ENCODE measurements at regions not wholly inside any gene's neighbourhood (a gene's known extent, or its start where the extent isn't known, plus 50 kb on each side); places are given as distances from the start of the nearest gene placed in this dataset.

DNA sequence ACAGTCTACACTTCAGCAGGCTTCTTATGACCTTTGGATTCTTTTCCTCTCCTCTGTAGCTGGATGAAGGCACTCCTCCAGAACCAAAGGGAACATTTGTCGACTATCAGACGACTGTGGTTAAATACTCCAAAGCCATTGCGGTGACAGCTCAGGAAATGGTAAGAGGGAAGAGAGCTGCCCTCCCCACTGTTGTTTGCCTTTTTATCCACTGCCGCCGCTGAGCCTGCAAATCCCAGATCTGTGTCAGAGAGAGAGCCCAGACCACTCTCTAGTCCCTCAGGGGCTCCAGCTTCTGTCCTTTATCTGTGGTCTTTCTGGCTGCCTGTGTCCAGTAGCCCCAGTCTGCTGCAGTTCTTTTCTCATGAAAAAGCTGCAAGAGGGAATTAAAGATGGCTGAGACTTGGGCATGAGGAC lies 261.5 kb upstream of the TPM1 start:
- Mint-ChIP-seq H3K27me3 (ENCODE audit: unreplicated experiment) (no peaks in the 10 kb centered on the region), H3K4me1 (ENCODE audit: low read depth, unreplicated experiment) (peaks cover 19% of the 10 kb centered on the region), H3K27ac (ENCODE audit: unreplicated experiment) (peak overlapping the region; percentile 71), H3K36me3 (ENCODE audit: unreplicated experiment) (peaks cover 4% of the 10 kb centered on the region), H3K9me3 (ENCODE audit: unreplicated experiment) (no peaks in the 10 kb centered on the region), H3K4me3 (ENCODE audit: unreplicated experiment) (peak overlapping the region; percentile 25)
- peak; percentile 49 for DNase-seq
- TF ChIP-seq, protein P1, sequence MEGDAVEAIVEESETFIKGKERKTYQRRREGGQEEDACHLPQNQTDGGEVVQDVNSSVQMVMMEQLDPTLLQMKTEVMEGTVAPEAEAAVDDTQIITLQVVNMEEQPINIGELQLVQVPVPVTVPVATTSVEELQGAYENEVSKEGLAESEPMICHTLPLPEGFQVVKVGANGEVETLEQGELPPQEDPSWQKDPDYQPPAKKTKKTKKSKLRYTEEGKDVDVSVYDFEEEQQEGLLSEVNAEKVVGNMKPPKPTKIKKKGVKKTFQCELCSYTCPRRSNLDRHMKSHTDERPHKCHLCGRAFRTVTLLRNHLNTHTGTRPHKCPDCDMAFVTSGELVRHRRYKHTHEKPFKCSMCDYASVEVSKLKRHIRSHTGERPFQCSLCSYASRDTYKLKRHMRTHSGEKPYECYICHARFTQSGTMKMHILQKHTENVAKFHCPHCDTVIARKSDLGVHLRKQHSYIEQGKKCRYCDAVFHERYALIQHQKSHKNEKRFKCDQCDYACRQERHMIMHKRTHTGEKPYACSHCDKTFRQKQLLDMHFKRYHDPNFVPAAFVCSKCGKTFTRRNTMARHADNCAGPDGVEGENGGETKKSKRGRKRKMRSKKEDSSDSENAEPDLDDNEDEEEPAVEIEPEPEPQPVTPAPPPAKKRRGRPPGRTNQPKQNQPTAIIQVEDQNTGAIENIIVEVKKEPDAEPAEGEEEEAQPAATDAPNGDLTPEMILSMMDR (IDR thresholded peaks at IDR 0.05; ENCODE audit: partially characterized antibody, unreplicated experiment) = no peak

DNA sequence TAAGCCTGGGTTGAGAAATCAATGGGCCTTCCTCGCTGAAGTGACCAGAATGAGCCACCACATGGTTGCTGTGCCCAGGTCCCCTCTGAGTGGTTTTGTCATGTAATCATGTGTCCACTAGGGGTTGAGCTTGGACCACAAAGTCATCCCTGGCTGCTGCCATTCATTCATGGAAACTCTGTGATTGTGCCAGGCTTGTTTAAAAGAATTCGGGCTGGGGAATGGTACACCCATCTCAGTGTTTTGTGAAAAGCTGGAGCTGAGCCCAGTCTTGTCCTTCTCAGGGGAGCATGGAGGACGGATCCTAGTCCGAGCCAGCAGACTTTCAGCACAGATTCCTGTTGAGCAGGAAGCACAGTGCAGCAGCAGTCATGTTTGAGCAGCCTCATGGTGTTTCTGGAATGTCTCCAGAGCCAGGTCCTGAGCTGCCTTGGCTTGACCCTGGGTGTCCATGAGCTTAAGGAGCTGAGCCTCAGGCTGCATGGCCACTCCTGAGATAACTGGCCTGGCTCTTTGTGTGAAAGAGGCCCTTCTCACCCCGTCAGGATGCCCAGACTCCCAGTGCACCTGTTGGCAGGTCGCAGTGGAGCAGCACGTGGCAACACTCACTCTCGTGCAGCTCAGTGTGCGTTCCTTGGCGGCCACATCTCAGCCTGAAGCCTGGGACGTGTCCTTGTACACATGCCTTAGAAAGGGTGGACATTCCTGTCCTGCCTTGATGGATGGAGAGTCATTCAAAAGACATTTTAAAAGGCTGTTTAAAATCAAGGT lies 260.3 kb upstream of the TPM1 start:
- Mint-ChIP-seq H3K36me3 (ENCODE audit: unreplicated experiment) (peaks cover 4% of the 10 kb centered on the region), H3K27me3 (ENCODE audit: unreplicated experiment) (no peaks in the 10 kb centered on the region), H3K27ac (ENCODE audit: unreplicated experiment) (peak overlapping the region; percentile 35), H3K4me1 (ENCODE audit: low read depth, unreplicated experiment) (peaks cover 19% of the 10 kb centered on the region), H3K4me3 (ENCODE audit: unreplicated experiment) (no peak overlapping the region), H3K9me3 (ENCODE audit: unreplicated experiment) (no peaks in the 10 kb centered on the region)
- TF ChIP-seq, protein P1 (IDR thresholded peaks at IDR 0.05; ENCODE audit: partially characterized antibody, unreplicated experiment) = peak; percentile 74
- peak; percentile 40 for DNase-seq

DNA sequence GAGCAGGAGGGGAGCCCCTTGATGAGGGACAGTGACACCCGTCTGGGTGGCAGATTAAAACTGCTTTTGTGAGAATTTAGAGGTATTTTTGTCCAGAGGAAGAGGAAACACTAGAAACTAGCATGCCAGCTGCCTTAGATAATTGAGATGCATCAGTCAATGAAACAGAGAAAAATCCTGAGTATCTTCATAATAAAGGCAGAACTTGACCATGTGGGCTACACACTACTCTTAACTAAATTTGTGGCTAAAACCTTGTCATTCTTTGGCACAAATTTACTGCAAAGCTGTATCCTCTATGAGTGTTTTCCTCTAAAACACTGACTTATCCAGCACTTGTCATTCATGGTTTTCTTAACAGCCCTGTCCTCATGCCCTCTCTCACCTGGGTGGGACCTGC lies 259.7 kb upstream of the TPM1 start:
- DNase-seq = no peak
- Mint-ChIP-seq H3K27ac (ENCODE audit: unreplicated experiment) (no peak overlapping the region), H3K9me3 (ENCODE audit: unreplicated experiment) (no peaks in the 10 kb centered on the region), H3K4me3 (ENCODE audit: unreplicated experiment) (no peak overlapping the region), H3K36me3 (ENCODE audit: unreplicated experiment) (peaks cover 4% of the 10 kb centered on the region), H3K27me3 (ENCODE audit: unreplicated experiment) (no peaks in the 10 kb centered on the region), H3K4me1 (ENCODE audit: low read depth, unreplicated experiment) (peaks cover 19% of the 10 kb centered on the region)
- TF ChIP-seq, protein P1 (IDR thresholded peaks at IDR 0.05; ENCODE audit: partially characterized antibody, unreplicated experiment) = no peak

DNA sequence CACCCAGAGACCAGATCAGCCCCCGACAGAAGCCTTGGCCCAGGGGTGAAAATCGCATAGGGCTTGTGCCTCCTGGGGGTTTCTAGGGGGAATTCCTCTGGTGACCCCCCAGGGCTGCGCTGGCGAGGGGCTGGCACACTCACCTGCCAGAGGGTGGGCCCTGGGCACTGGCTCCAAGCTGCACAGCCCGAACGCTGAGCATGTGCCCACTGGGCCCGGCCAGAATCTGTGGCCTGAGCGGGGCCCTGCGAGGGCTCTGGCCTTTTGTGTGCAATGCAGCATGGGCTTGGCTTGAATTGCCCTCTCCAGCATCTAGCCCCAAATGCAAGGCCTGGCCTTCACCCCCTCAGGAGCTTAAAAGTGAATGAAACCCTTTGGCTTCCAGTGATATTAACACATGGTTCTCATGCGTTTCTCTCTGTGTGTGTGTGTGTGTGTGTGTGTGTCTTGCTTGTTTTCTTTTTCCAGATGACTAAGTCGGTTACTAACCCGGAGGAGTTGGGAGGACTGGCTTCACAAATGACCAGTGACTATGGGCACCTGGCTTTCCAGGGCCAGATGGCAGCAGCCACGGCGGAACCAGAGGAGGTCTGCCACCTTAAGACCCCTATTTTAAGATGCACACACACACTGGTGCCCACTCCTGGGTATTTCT lies 259.1 kb upstream of the TPM1 start:
- H3K27ac Mint-ChIP-seq (ENCODE audit: unreplicated experiment) = no peak overlapping the region

More for the DNA sequence above, 259.1 kb upstream of the TPM1 start:
- Mint-ChIP-seq H3K4me3 (ENCODE audit: unreplicated experiment) (no peak overlapping the region), H3K27me3 (ENCODE audit: unreplicated experiment) (no peaks in the 10 kb centered on the region), H3K36me3 (ENCODE audit: unreplicated experiment) (peaks cover 4% of the 10 kb centered on the region), H3K9me3 (ENCODE audit: unreplicated experiment) (no peaks in the 10 kb centered on the region), H3K4me1 (ENCODE audit: low read depth, unreplicated experiment) (peaks cover 19% of the 10 kb centered on the region)
- DNase-seq = no peak
- TF ChIP-seq, protein P1 (IDR thresholded peaks at IDR 0.05; ENCODE audit: partially characterized antibody, unreplicated experiment) = no peak

Data from glutamatergic neuron (in vitro differentiated cells).